ENCODE measurements at regions not wholly inside any gene's neighbourhood (a gene's known extent, or its start where the extent isn't known, plus 50 kb on each side); places are given as distances from the start of the nearest gene placed in this dataset.
A peak's percentile ranks its signal among the peaks of the same experiment; 100 is the strongest.

DNA sequence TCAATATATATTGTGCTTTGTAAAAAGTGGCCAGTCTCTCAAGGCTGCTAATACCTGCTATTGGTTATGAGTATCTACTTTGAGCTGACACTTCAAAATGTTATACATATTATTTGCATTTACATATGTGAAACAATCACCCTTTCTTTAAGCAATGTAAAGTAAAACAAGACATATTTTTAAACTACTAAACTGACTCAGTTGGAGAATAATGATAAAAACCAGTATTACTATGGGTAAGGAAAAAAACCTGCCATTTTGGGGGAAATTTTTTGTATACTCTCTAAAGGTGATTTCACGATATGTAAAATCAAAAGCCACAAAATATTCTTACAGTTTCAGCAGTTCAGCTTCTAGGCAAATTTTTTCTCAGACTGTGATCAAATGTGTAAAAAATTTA is 232.3 kb downstream of the PRL start:
- peaks cover 13% of the 10 kb centered on the region for H3K4me1 Mint-ChIP-seq (ENCODE audit: low read depth, unreplicated experiment)
- no peaks in the 10 kb centered on the region for H3K9me3 Mint-ChIP-seq (ENCODE audit: low read depth, unreplicated experiment)
- no peaks in the 10 kb centered on the region for H3K27me3 Mint-ChIP-seq (ENCODE audit: unreplicated experiment)
- DNase-seq = no peak
- no peaks in the 10 kb centered on the region for H3K36me3 Mint-ChIP-seq (ENCODE audit: insufficient read depth, unreplicated experiment)
- TF ChIP-seq, protein P1, sequence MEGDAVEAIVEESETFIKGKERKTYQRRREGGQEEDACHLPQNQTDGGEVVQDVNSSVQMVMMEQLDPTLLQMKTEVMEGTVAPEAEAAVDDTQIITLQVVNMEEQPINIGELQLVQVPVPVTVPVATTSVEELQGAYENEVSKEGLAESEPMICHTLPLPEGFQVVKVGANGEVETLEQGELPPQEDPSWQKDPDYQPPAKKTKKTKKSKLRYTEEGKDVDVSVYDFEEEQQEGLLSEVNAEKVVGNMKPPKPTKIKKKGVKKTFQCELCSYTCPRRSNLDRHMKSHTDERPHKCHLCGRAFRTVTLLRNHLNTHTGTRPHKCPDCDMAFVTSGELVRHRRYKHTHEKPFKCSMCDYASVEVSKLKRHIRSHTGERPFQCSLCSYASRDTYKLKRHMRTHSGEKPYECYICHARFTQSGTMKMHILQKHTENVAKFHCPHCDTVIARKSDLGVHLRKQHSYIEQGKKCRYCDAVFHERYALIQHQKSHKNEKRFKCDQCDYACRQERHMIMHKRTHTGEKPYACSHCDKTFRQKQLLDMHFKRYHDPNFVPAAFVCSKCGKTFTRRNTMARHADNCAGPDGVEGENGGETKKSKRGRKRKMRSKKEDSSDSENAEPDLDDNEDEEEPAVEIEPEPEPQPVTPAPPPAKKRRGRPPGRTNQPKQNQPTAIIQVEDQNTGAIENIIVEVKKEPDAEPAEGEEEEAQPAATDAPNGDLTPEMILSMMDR (IDR thresholded peaks at IDR 0.05; ENCODE audit: unreplicated experiment) = no peak
- CTCF ChIA-PET = no interaction called here
- BruUV-seq (replicated peaks) = no TSS peak
- H3K4me3 Mint-ChIP-seq (ENCODE audit: low read depth, unreplicated experiment) = no peak overlapping the region
- intact Hi-C loops (cut with micrococcal nuclease; ENCODE audit: unreplicated experiment) = no loop called here
- no peak overlapping the region for H3K27ac Mint-ChIP-seq (ENCODE audit: unreplicated experiment)

DNA sequence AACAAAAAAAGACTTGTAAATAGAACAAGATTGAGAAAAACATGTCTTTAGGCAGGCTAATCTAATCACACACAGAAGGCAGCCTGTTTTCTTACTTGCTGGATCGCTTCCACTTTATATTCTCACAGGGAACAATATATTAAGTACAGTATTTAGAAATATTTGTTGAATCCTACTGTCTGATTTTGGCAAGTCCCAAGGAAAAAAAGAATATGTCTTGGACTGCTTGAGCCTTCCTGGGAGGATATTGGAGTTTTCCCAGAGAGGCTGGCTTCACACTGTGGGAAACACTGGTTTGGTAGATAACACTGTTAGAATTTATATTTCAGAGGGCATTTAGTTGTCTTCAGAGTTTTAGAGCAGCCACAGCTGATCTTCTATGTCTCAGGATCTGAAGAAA is 229.7 kb downstream of the PRL start:
- no peak overlapping the region for H3K4me3 Mint-ChIP-seq (ENCODE audit: low read depth, unreplicated experiment)
- no peaks in the 10 kb centered on the region for H3K36me3 Mint-ChIP-seq (ENCODE audit: insufficient read depth, unreplicated experiment)
- intact Hi-C loops (cut with micrococcal nuclease; ENCODE audit: unreplicated experiment) = no loop called here
- no TSS peak for BruUV-seq (replicated peaks)
- CTCF ChIA-PET = interaction anchor here (1.3 kb wide), 1 partner anchor 10 kb away, joined by 3 read pairs; no protein-coding TSS in a partner anchor
- H3K27ac Mint-ChIP-seq (ENCODE audit: unreplicated experiment) = peak overlapping the region; percentile 41
- H3K4me1 Mint-ChIP-seq (ENCODE audit: low read depth, unreplicated experiment) = peaks cover 13% of the 10 kb centered on the region
- no peak for DNase-seq
- H3K9me3 Mint-ChIP-seq (ENCODE audit: low read depth, unreplicated experiment) = no peaks in the 10 kb centered on the region
- TF ChIP-seq, protein P1 (IDR thresholded peaks at IDR 0.05; ENCODE audit: unreplicated experiment) = no peak
- H3K27me3 Mint-ChIP-seq (ENCODE audit: unreplicated experiment) = no peaks in the 10 kb centered on the region

DNA sequence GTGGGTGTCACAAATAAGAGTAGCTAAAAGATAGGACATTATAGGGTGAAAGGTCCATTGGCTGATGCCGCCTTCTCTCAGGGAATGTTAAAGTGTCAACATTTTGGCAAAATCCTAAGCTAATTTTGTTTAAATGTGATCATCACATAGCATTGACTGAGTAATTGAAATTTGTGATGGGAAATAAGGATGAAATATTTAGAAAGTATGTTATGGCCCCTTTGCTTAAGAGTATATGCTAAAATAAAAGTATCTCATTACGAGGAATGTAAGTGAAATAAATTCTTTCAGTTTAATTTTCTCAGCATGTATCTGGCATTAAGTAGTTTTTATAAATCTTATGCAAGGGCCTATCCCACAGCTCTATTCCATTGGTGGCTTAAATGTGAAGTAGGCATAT is 229.2 kb downstream of the PRL start:
- CTCF ChIA-PET = interaction anchor here (1.3 kb wide), 1 partner anchor 9 kb away, joined by 3 read pairs; no protein-coding TSS in a partner anchor
- no peak for DNase-seq
- H3K4me3 Mint-ChIP-seq (ENCODE audit: low read depth, unreplicated experiment) = no peak overlapping the region
- no TSS peak for BruUV-seq (replicated peaks)
- TF ChIP-seq, protein P1 (IDR thresholded peaks at IDR 0.05; ENCODE audit: unreplicated experiment) = no peak
- H3K36me3 Mint-ChIP-seq (ENCODE audit: insufficient read depth, unreplicated experiment) = no peaks in the 10 kb centered on the region
- H3K27ac Mint-ChIP-seq (ENCODE audit: unreplicated experiment) = peak overlapping the region; percentile 41
- H3K27me3 Mint-ChIP-seq (ENCODE audit: unreplicated experiment) = no peaks in the 10 kb centered on the region
- H3K9me3 Mint-ChIP-seq (ENCODE audit: low read depth, unreplicated experiment) = no peaks in the 10 kb centered on the region
- H3K4me1 Mint-ChIP-seq (ENCODE audit: low read depth, unreplicated experiment) = peaks cover 13% of the 10 kb centered on the region
- intact Hi-C loops (cut with micrococcal nuclease; ENCODE audit: unreplicated experiment) = no loop called here

DNA sequence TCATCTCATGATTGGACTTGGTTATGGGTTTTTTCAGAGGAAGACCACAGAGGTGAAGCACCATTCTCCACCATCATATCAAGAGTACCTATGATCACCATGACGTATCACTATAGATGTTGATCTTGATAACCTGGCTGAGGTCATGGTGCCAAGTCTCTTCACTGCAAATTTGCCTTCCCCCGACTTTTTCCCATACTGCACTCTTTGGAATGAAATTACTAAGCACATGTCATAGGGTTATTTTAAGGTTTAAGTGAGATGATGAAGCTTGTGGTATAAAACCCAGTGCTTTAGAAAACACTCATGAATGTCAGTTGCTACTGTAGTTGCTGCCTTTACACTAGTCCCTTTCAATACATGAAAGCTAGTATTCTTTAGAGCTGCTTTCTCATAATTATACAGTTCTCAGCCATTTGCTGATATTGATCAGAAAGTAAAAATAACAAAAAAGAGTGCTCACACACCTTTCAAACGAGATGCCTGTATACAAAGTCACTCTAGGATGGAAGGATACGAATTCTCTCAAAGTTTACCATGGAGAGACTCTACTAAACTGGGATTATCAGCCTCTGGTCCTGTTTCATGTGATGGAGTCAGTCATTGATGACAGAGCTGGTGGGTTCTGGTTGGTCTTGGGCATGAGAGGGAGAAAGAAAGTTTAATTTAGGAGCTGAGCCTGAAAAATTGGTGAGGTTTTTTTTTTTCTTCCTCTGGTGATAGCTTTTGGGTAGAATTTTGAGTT is 228.1 kb downstream of the PRL start:
- intact Hi-C loops (cut with micrococcal nuclease; ENCODE audit: unreplicated experiment) = no loop called here
- no peak for DNase-seq
- no peak overlapping the region for H3K27ac Mint-ChIP-seq (ENCODE audit: unreplicated experiment)

More for the DNA sequence above, 228.1 kb downstream of the PRL start:
- BruUV-seq (replicated peaks) = no TSS peak
- Mint-ChIP-seq H3K27me3 (ENCODE audit: unreplicated experiment) (no peaks in the 10 kb centered on the region), H3K36me3 (ENCODE audit: insufficient read depth, unreplicated experiment) (no peaks in the 10 kb centered on the region), H3K9me3 (ENCODE audit: low read depth, unreplicated experiment) (no peaks in the 10 kb centered on the region), H3K4me1 (ENCODE audit: low read depth, unreplicated experiment) (peaks cover 13% of the 10 kb centered on the region), H3K4me3 (ENCODE audit: low read depth, unreplicated experiment) (no peak overlapping the region)
- TF ChIP-seq, protein P1 (IDR thresholded peaks at IDR 0.05; ENCODE audit: unreplicated experiment) = no peak
- CTCF ChIA-PET = interaction anchor here (0.7 to 1.0 kb wide), 2 partner anchors 294 to 825 kb away, joined by 4 to 5 read pairs; no protein-coding TSS in a partner anchor

Measured in Calu3 (cell line).